Fibroblast of mammary gland (primary cell): ENCODE measurements at regions not wholly inside any gene's neighbourhood (a gene's known extent, or its start where the extent isn't known, plus 50 kb on each side); places are given as distances from the start of the nearest gene placed in this dataset.

Source experiments
- DNase-seq: peaks from one replicate; pipeline ENCODE4 v3.0.0-alpha.2; 2010; ENCODE audit warnings: low read depth
- H3K4me3 ChIP-seq: 2 replicates; pipeline ENCODE4 v1.5.1; 2011; ENCODE audit warnings: low read depth, mild to moderate bottlenecking, low read length, moderate library complexity; ENCODE audit not compliant: control insufficient read depth
- CTCF ChIP-seq: conservative IDR thresholded peaks from 2 replicates; pipeline ENCODE4 v1.5.1; 2011; ENCODE audit warnings: low read depth, low read length, inconsistent platforms; ENCODE audit not compliant: control insufficient read depth, insufficient read depth

GRCh38 chr4:26214994-26215393, 105.8 kb upstream of the RBPJ start:
- TF ChIP-seq CTCF, result no peak
- H3K4me3 ChIP-seq, result no peak overlapping the region
- no peak for DNase-seq

- no peak overlapping the region for H3K4me3 ChIP-seq
- no peak for DNase-seq
Measured at GRCh38 chr4:26215725-26216124, 105.1 kb upstream of the RBPJ start.

GRCh38 chr4:26217481-26217880, 103.3 kb upstream of the RBPJ start:
- H3K4me3 ChIP-seq, result no peak overlapping the region
- TF ChIP-seq CTCF, result no peak
- no peak for DNase-seq

More at GRCh38 chr4:26215725-26216124, 105.1 kb upstream of the RBPJ start:
- TF ChIP-seq CTCF, result no peak

- TF ChIP-seq CTCF, result no peak
- DNase-seq, result peak; percentile 48
- H3K4me3 ChIP-seq, result no peak overlapping the region
Measured at GRCh38 chr4:26217961-26218676, 102.7 kb upstream of the RBPJ start.

- no peak for DNase-seq
- H3K4me3 ChIP-seq, result no peak overlapping the region
- no peak for TF ChIP-seq CTCF
Measured at GRCh38 chr4:26218677-26219605, 101.9 kb upstream of the RBPJ start.

GRCh38 chr4:26220696-26221095, 100.1 kb upstream of the RBPJ start:
- TF ChIP-seq CTCF, result no peak
- H3K4me3 ChIP-seq, result no peak overlapping the region
- peak; percentile 74 for DNase-seq
